Mesenchymal stem cell (in vitro differentiated cells and primary cell): ENCODE measurements at regions not wholly inside any gene's neighbourhood (a gene's known extent, or its start where the extent isn't known, plus 50 kb on each side); places are given as distances from the start of the nearest gene placed in this dataset.

Experiments
- DNase-seq: peaks from one replicate; pipeline ENCODE4 v3.0.0-alpha.2; 2013
- H2AFZ ChIP-seq: one replicate; pipeline ENCODE4 v1.6.1; 2013; ENCODE audit warnings: low read depth, mild to moderate bottlenecking, control low read depth, inconsistent platforms, low read length, moderate library complexity
- H2AK5ac ChIP-seq: 2 replicates; pipeline ENCODE4 v1.6.1; 2013; ENCODE audit warnings: low read length, moderate library complexity, mild to moderate bottlenecking, inconsistent platforms; ENCODE audit not compliant: severe bottlenecking
- H2BK120ac ChIP-seq: one replicate; pipeline ENCODE4 v1.6.1; 2013; ENCODE audit warnings: low read depth, mild to moderate bottlenecking, inconsistent platforms, low read length, moderate library complexity
- H2BK12ac ChIP-seq, 2 experiments: one replicate each; pipeline ENCODE4 v1.6.1; 2013; ENCODE audit warnings: inconsistent platforms in 2 of 2, low read length in 2 of 2, mild to moderate bottlenecking in 2 of 2, moderate library complexity in 2 of 2, control low read depth in 1 of 2
- H2BK15ac ChIP-seq: one replicate; pipeline ENCODE4 v1.6.1; 2013; ENCODE audit warnings: mild to moderate bottlenecking, low read depth, inconsistent platforms; ENCODE audit not compliant: poor library complexity, severe bottlenecking
- H2BK5ac ChIP-seq: 2 replicates; pipeline ENCODE4 v1.6.1; 2013; ENCODE audit warnings: low read depth, mild to moderate bottlenecking, low read length, control low read depth, inconsistent platforms; ENCODE audit not compliant: poor library complexity, severe bottlenecking
- H3K14ac ChIP-seq, 2 experiments: one replicate each; pipeline ENCODE4 v1.6.1; 2013; ENCODE audit warnings: inconsistent platforms in 2 of 2, low read length in 2 of 2, control low read depth in 1 of 2, mild to moderate bottlenecking in 1 of 2, moderate library complexity in 1 of 2
- H3K18ac ChIP-seq, 2 experiments: one replicate each; pipeline ENCODE4 v1.6.1; 2013; ENCODE audit warnings: inconsistent platforms in 2 of 2, low read length in 2 of 2, control low read depth in 1 of 2, low read depth in 1 of 2, mild to moderate bottlenecking in 1 of 2
- H3K23ac ChIP-seq, 2 experiments: one replicate each; pipeline ENCODE4 v1.6.1; 2013; ENCODE audit warnings: inconsistent platforms in 2 of 2, low read length in 2 of 2, mild to moderate bottlenecking in 2 of 2, moderate library complexity in 2 of 2, control low read depth in 1 of 2
- H3K27ac ChIP-seq: 2 replicates; pipeline ENCODE4 v1.5.1; 2013; ENCODE audit warnings: mild to moderate bottlenecking, moderate library complexity, low read length, control low read depth, inconsistent platforms; ENCODE audit not compliant: poor library complexity, severe bottlenecking
- H3K27me3 ChIP-seq, 2 experiments: 2 replicates each; pipeline versions ENCODE4 v1.6.1 to v1.7.0; 2013; ENCODE audit warnings: low read length in 2 of 2, mild to moderate bottlenecking in 2 of 2, moderate library complexity in 2 of 2, control low read depth in 1 of 2, inconsistent platforms in 1 of 2; ENCODE audit not compliant: control insufficient read depth in 1 of 2, insufficient read depth in 1 of 2
- H3K36me3 ChIP-seq, 2 experiments: 2 replicates each; pipeline versions ENCODE4 v1.6.1 to v1.7.0; 2013; ENCODE audit warnings: low read length in 2 of 2, control low read depth in 1 of 2, inconsistent platforms in 1 of 2, low read depth in 1 of 2, mild to moderate bottlenecking in 1 of 2; ENCODE audit not compliant: insufficient read depth in 2 of 2, control insufficient read depth in 1 of 2
- H3K4ac ChIP-seq, 2 experiments: one replicate each; pipeline ENCODE4 v1.6.1; 2013; ENCODE audit warnings: inconsistent platforms in 2 of 2, low read length in 2 of 2, mild to moderate bottlenecking in 2 of 2, moderate library complexity in 2 of 2, control low read depth in 1 of 2, low read depth in 1 of 2
- H3K4me1 ChIP-seq: 2 replicates; pipeline ENCODE4 v1.6.1; 2013; ENCODE audit warnings: low read depth, low read length, control low read depth; ENCODE audit not compliant: control insufficient read depth, insufficient read depth
- H3K4me2 ChIP-seq: 2 replicates; pipeline ENCODE4 v1.6.1; 2013; ENCODE audit warnings: low read length, mild to moderate bottlenecking, inconsistent platforms; ENCODE audit not compliant: poor library complexity, severe bottlenecking
- H3K4me3 ChIP-seq, 2 experiments: 2 replicates each; pipeline versions ENCODE4 v1.5.1 to v1.7.0; 2013; ENCODE audit warnings: low read length in 2 of 2, mild to moderate bottlenecking in 2 of 2, control low read depth in 1 of 2, low read depth in 1 of 2; ENCODE audit not compliant: insufficient read depth in 1 of 2
- H3K79me1 ChIP-seq: replicated peaks from 2 replicates; pipeline ENCODE4 v1.6.1; 2013; ENCODE audit warnings: mild to moderate bottlenecking, control low read depth, low read length, inconsistent platforms; ENCODE audit not compliant: poor library complexity, severe bottlenecking
- H3K9ac ChIP-seq: 2 replicates; pipeline ENCODE4 v1.7.0; 2013; ENCODE audit warnings: mild to moderate bottlenecking, low read length, moderate library complexity
- H3K9me3 ChIP-seq: 2 replicates; pipeline ENCODE4 v1.7.0; 2013; ENCODE audit warnings: mild to moderate bottlenecking, low read length; ENCODE audit not compliant: control insufficient read depth
- H4K8ac ChIP-seq: one replicate; pipeline ENCODE4 v1.6.1; 2013; ENCODE audit warnings: inconsistent platforms, mild to moderate bottlenecking, low read length, moderate library complexity
- H4K91ac ChIP-seq: one replicate; pipeline ENCODE4 v1.6.1; 2013; ENCODE audit warnings: mild to moderate bottlenecking, low read length, inconsistent platforms
- WGBS: methylation state at CpG from one replicate; pipeline ENCODE4 v1.1.7; 2013; ENCODE audit warnings: mixed read lengths; 5-methylcytosine and 5-hydroxymethylcytosine counted together

- H3K36me3 ChIP-seq: no peaks in the 10 kb centered on the region
- WGBS: 81% methylated on average over 2 of the region's 2 CpGs
- H3K4ac ChIP-seq: no peak overlapping the region
- H4K8ac ChIP-seq: no peak overlapping the region
- no peak overlapping the region for H3K14ac ChIP-seq
- H3K79me1 ChIP-seq: no peaks in the 10 kb centered on the region
- no peak overlapping the region for H2BK15ac ChIP-seq
- H2AFZ ChIP-seq: no peak overlapping the region
- H3K4me2 ChIP-seq: no peak overlapping the region
- H3K18ac ChIP-seq: no peak overlapping the region
- no peak overlapping the region for H2BK5ac ChIP-seq
- H3K9me3 ChIP-seq: peaks cover 29% of the 10 kb centered on the region
- H3K9ac ChIP-seq: no peak overlapping the region
- no peak overlapping the region for H3K4me3 ChIP-seq
- H2AK5ac ChIP-seq: no peak overlapping the region
- no peak overlapping the region for H3K27ac ChIP-seq
- no peaks in the 10 kb centered on the region for H3K27me3 ChIP-seq
- H3K23ac ChIP-seq: no peak overlapping the region
- no peak for DNase-seq
- H2BK120ac ChIP-seq: no peak overlapping the region
- H4K91ac ChIP-seq: no peak overlapping the region
- H3K4me1 ChIP-seq: no peaks in the 10 kb centered on the region
- no peak overlapping the region for H2BK12ac ChIP-seq
Measured at GRCh38 chr19:31181535-31181934, 167.7 kb downstream of the TSHZ3 start.

GRCh38 chr19:31180907-31181306 lies 168.3 kb downstream of the TSHZ3 start:
- no peak overlapping the region for H3K9ac ChIP-seq
- WGBS: 75% methylated on average over 2 of the region's 2 CpGs
- no peak overlapping the region for H2BK120ac ChIP-seq
- H3K9me3 ChIP-seq: peaks cover 25% of the 10 kb centered on the region
- no peaks in the 10 kb centered on the region for H3K79me1 ChIP-seq
- H3K4me3 ChIP-seq: no peak overlapping the region
- H2BK12ac ChIP-seq: no peak overlapping the region
- H4K91ac ChIP-seq: no peak overlapping the region
- H2BK15ac ChIP-seq: no peak overlapping the region
- no peak overlapping the region for H3K14ac ChIP-seq
- no peak for DNase-seq
- H4K8ac ChIP-seq: no peak overlapping the region
- H3K4me2 ChIP-seq: no peak overlapping the region
- H3K4me1 ChIP-seq: no peaks in the 10 kb centered on the region
- no peak overlapping the region for H3K23ac ChIP-seq
- H2AK5ac ChIP-seq: no peak overlapping the region
- no peaks in the 10 kb centered on the region for H3K27me3 ChIP-seq
- H3K36me3 ChIP-seq: no peaks in the 10 kb centered on the region
- H3K18ac ChIP-seq: no peak overlapping the region
- no peak overlapping the region for H3K4ac ChIP-seq
- no peak overlapping the region for H3K27ac ChIP-seq
- no peak overlapping the region for H2AFZ ChIP-seq
- no peak overlapping the region for H2BK5ac ChIP-seq

DNA sequence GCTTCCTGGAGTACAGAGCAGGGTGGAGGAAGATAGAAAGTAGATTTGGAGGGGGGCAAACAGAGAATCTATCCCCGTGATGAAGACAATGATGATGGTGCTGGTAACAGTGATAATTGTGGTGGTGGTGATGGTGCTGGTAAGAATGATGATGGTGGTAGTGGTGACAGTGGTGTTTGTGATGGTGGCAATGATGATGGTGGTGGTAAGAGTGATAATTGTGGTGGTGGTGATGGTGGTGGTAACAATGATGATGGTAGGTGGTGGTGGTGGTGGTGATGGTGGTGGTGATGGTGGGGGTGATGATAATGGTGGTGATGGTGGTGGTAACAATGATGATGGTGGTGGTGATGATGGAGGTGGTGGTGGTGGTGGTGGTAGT lies 169.8 kb downstream of the TSHZ3 start:
- no peaks in the 10 kb centered on the region for H3K79me1 ChIP-seq
- H3K9me3 ChIP-seq: peaks cover 20% of the 10 kb centered on the region
- H3K27ac ChIP-seq: no peak overlapping the region
- no peak overlapping the region for H4K91ac ChIP-seq
- H3K4me3 ChIP-seq: no peak overlapping the region
- H4K8ac ChIP-seq: no peak overlapping the region
- H2BK12ac ChIP-seq: no peak overlapping the region
- no peak overlapping the region for H3K23ac ChIP-seq
- no peak overlapping the region for H3K4me2 ChIP-seq
- no peak overlapping the region for H2BK5ac ChIP-seq
- H2BK120ac ChIP-seq: no peak overlapping the region
- H2BK15ac ChIP-seq: no peak overlapping the region
- H3K4me1 ChIP-seq: no peaks in the 10 kb centered on the region
- DNase-seq: no peak
- H3K9ac ChIP-seq: no peak overlapping the region
- WGBS: 91% methylated on average over 1 of the region's 1 CpG
- no peak overlapping the region for H3K14ac ChIP-seq
- no peak overlapping the region for H2AFZ ChIP-seq
- H3K36me3 ChIP-seq: no peaks in the 10 kb centered on the region
- no peak overlapping the region for H2AK5ac ChIP-seq
- no peak overlapping the region for H3K4ac ChIP-seq
- no peaks in the 10 kb centered on the region for H3K27me3 ChIP-seq
- H3K18ac ChIP-seq: no peak overlapping the region

GRCh38 chr19:31178833-31179470 lies 170.3 kb downstream of the TSHZ3 start:
- WGBS: 64% methylated on average over 1 of the region's 1 CpG
- H3K4me3 ChIP-seq: no peak overlapping the region
- H3K36me3 ChIP-seq: no peaks in the 10 kb centered on the region
- no peak overlapping the region for H2BK120ac ChIP-seq
- no peak overlapping the region for H2BK12ac ChIP-seq
- no peak overlapping the region for H3K27ac ChIP-seq
- H3K23ac ChIP-seq: no peak overlapping the region
- H4K91ac ChIP-seq: no peak overlapping the region
- H3K4me1 ChIP-seq: no peaks in the 10 kb centered on the region
- no peak for DNase-seq
- no peak overlapping the region for H3K18ac ChIP-seq
- no peak overlapping the region for H2BK5ac ChIP-seq
- H3K4ac ChIP-seq: no peak overlapping the region
- H3K14ac ChIP-seq: no peak overlapping the region
- no peak overlapping the region for H2BK15ac ChIP-seq
- no peak overlapping the region for H2AK5ac ChIP-seq
- no peak overlapping the region for H3K9ac ChIP-seq
- H3K4me2 ChIP-seq: no peak overlapping the region
- peaks cover 20% of the 10 kb centered on the region for H3K9me3 ChIP-seq
- no peak overlapping the region for H4K8ac ChIP-seq
- no peaks in the 10 kb centered on the region for H3K27me3 ChIP-seq
- no peaks in the 10 kb centered on the region for H3K79me1 ChIP-seq
- no peak overlapping the region for H2AFZ ChIP-seq
